Hepatocyte (in vitro differentiated cells): ENCODE measurements at regions not wholly inside any gene's neighbourhood (a gene's known extent, or its start where the extent isn't known, plus 50 kb on each side); places are given as distances from the start of the nearest gene placed in this dataset.

Source experiments
- DNase-seq: peaks from one replicate; pipeline ENCODE4 v3.0.0-alpha.2; 2016; ENCODE audit warnings: low spot score
- H2AFZ ChIP-seq: fragments of 200-600 bp; sonication (generic); 2 replicates; pipeline ENCODE4 v1.6.0; 2016; ENCODE audit warnings: antibody characterized with exemption, mild to moderate bottlenecking
- H3K27ac ChIP-seq: fragments of 200-600 bp; sonication (generic); 2 replicates; pipeline ENCODE4 v1.5.1; 2016; ENCODE audit warnings: mild to moderate bottlenecking
- H3K27me3 ChIP-seq: fragments of 200-600 bp; sonication (generic); 2 replicates; pipeline ENCODE4 v1.6.1; 2016
- H3K36me3 ChIP-seq: fragments of 200-600 bp; sonication (generic); replicated peaks from 2 replicates; pipeline ENCODE4 v1.5.1; 2016; ENCODE audit warnings: low read depth; ENCODE audit not compliant: insufficient read depth
- H3K4me1 ChIP-seq: fragments of 200-600 bp; sonication (generic); 2 replicates; pipeline ENCODE4 v1.5.1; 2016; ENCODE audit warnings: mild to moderate bottlenecking, moderate library complexity; ENCODE audit not compliant: insufficient read depth
- H3K4me2 ChIP-seq: fragments of 200-600 bp; sonication (generic); 2 replicates; pipeline ENCODE4 v1.6.0; 2016
- H3K4me3 ChIP-seq: fragments of 200-600 bp; sonication (generic); 2 replicates; pipeline ENCODE4 v1.5.1; 2016; ENCODE audit warnings: mild to moderate bottlenecking
- H3K79me2 ChIP-seq: fragments of 200-600 bp; sonication (generic); 2 replicates; pipeline ENCODE4 v1.6.0; 2017; ENCODE audit warnings: mild to moderate bottlenecking
- H3K9me2 ChIP-seq: fragments of 200-600 bp; sonication (generic); replicated peaks from 2 replicates; pipeline ENCODE4 v1.6.0; 2017; ENCODE audit warnings: mild to moderate bottlenecking; ENCODE audit not compliant: insufficient read depth
- H3K9me3 ChIP-seq: fragments of 200-600 bp; sonication (generic); 2 replicates; pipeline ENCODE4 v1.5.1; 2016; ENCODE audit warnings: low read depth, mild to moderate bottlenecking
- H4K20me1 ChIP-seq: fragments of 200-600 bp; sonication (generic); 2 replicates; pipeline ENCODE4 v1.6.0; 2016; ENCODE audit warnings: mild to moderate bottlenecking; ENCODE audit not compliant: insufficient read depth, poor library complexity, severe bottlenecking
- EZH2 ChIP-seq: fragments of 200-600 bp; sonication (generic); IDR thresholded peaks from 2 replicates; pipeline ENCODE4 v1.6.1; 2016; ENCODE audit warnings: antibody characterized with exemption, mild to moderate bottlenecking, borderline replicate concordance
- EZH2phosphoT487 ChIP-seq: fragments of 200-600 bp; sonication (generic); IDR thresholded peaks from one replicate; pipeline ENCODE4 v1.6.1; 2018; ENCODE audit warnings: antibody characterized with exemption, mild to moderate bottlenecking, low read depth, moderate library complexity; ENCODE audit not compliant: unreplicated experiment, severe bottlenecking
- WGBS: methylation state at CpG from one replicate; pipeline ENCODE4 v1.1.6; 2016; ENCODE audit warnings: low lambda C conversion rate; ENCODE audit errors: missing lambda C conversion rate; 5-methylcytosine and 5-hydroxymethylcytosine counted together
- TF ChIP-seq, protein P1 (sequence below): fragments of 200-600 bp; sonication (generic); IDR thresholded peaks from 2 replicates; pipeline ENCODE4 v1.5.1; 2016; ENCODE audit warnings: antibody characterized with exemption, mild to moderate bottlenecking; ENCODE audit not compliant: poor library complexity

DNA sequence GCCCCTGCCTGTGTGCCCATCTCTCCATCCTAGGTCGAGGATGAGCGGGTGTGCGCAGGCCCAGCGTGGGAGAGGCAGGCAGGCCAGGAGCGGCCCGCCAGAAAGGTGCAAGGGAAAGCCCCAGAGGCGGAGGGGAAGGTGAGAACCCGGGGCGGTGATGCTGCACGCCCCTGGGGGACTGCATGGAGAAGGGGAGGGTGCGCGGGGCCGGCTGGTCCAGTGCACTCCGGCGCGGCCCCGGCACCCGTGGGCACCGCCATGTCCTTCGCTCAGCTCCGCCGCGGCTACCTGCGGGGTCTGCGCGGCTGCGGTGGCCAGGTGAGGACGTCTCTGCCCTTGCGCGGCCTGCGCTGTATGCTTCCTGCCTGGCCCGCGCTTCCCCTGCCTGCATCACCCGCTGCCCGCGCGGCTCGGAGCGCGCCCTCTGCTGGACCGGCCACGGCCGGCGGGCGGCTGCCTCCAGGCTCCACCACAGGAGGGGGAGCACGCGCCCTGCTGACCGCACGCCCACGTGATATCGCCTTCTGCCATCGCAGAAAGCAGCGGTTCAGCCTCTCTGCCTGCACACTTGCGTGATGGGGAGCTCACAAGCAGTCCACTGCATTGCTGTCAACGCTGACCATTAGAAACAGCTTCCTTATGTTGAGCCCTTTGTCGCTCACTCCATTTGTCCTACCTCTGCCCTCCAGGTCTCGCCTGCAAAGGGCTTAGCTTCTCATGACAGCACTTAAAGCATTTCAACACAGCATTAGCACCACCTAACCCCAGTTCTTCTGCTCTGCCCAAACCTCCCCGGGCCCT is 73.9 kb downstream of the CXCL12 start:
- no peaks in the 10 kb centered on the region for H3K9me3 ChIP-seq
- H3K9me2 ChIP-seq = no peaks in the 10 kb centered on the region
- H3K79me2 ChIP-seq = no peaks in the 10 kb centered on the region
- no peaks in the 10 kb centered on the region for H4K20me1 ChIP-seq
- H3K27ac ChIP-seq = no peak overlapping the region
- DNase-seq = peak; percentile 93
- H3K4me3 ChIP-seq = no peak overlapping the region
- TF ChIP-seq, protein P1, sequence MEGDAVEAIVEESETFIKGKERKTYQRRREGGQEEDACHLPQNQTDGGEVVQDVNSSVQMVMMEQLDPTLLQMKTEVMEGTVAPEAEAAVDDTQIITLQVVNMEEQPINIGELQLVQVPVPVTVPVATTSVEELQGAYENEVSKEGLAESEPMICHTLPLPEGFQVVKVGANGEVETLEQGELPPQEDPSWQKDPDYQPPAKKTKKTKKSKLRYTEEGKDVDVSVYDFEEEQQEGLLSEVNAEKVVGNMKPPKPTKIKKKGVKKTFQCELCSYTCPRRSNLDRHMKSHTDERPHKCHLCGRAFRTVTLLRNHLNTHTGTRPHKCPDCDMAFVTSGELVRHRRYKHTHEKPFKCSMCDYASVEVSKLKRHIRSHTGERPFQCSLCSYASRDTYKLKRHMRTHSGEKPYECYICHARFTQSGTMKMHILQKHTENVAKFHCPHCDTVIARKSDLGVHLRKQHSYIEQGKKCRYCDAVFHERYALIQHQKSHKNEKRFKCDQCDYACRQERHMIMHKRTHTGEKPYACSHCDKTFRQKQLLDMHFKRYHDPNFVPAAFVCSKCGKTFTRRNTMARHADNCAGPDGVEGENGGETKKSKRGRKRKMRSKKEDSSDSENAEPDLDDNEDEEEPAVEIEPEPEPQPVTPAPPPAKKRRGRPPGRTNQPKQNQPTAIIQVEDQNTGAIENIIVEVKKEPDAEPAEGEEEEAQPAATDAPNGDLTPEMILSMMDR = peak; percentile 95
- no peak for TF ChIP-seq EZH2phosphoT487
- H3K4me1 ChIP-seq = peaks cover 9% of the 10 kb centered on the region
- 13% methylated on average over 42 of the region's 58 CpGs for WGBS
- H2AFZ ChIP-seq = peak overlapping the region; percentile 89
- no peaks in the 10 kb centered on the region for H3K27me3 ChIP-seq
- H3K4me2 ChIP-seq = peak overlapping the region; percentile 92
- no peaks in the 10 kb centered on the region for H3K36me3 ChIP-seq

DNA sequence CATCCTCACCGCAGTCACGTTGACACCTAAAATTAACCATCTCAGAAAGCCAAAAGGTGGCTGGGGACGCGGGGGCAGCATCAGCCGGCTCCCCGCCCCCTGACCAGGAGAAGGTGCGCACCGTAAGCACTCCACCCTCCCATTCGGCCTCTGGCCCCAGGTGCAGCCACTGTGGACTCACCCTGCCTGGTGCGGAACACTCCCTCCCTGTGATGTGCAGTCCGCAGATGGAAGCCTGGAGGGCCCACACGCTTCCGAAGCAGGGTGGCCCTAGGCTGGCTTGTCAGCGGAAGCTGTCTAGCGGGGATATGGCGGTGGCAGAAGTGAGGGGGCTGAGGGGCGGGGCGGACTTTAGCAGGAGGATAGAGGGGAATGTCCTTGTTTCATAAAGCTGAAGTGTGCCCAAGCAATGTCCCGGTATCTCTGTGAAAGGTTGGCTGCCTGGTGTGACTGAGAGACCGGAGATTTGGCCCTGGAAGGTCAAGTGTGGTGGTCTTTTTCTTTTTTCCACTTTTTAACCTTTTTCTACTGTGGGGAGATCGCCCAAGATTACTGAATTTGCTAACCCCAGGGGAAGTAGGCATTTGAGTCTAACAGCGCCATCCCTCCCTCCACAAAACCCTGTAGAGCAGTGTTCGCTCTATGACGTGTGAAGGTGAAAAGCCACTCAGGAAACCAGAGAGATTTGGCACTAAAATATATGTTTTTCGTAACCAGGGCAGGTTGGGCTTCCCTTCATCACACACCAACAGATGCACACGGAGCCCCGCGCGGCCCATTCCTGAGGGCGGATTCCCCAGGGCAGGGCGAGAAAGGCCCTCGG is 74.7 kb downstream of the CXCL12 start:
- Histone ChIP-seq H3K36me3 (no peaks in the 10 kb centered on the region), H4K20me1 (no peaks in the 10 kb centered on the region), H3K27me3 (no peaks in the 10 kb centered on the region), H3K79me2 (no peaks in the 10 kb centered on the region), H3K27ac (peak overlapping the region; percentile 34), H2AFZ (peak overlapping the region; percentile 89), H3K9me3 (no peaks in the 10 kb centered on the region), H3K4me1 (peaks cover 9% of the 10 kb centered on the region), H3K4me3 (no peak overlapping the region), H3K9me2 (no peaks in the 10 kb centered on the region), H3K4me2 (peak overlapping the region; percentile 92)
- TF ChIP-seq, protein P1 = no peak
- no peak for TF ChIP-seq EZH2phosphoT487
- TF ChIP-seq EZH2 = no peak
- no peak for DNase-seq
- 94% methylated on average over 32 of the region's 32 CpGs for WGBS

- Histone ChIP-seq H3K4me2 (no peak overlapping the region), H3K27me3 (no peaks in the 10 kb centered on the region), H3K27ac (peak overlapping the region; percentile 34), H3K4me1 (peaks cover 9% of the 10 kb centered on the region), H3K9me3 (no peaks in the 10 kb centered on the region), H3K36me3 (no peaks in the 10 kb centered on the region), H3K79me2 (no peaks in the 10 kb centered on the region), H2AFZ (no peak overlapping the region), H4K20me1 (no peaks in the 10 kb centered on the region), H3K9me2 (no peaks in the 10 kb centered on the region), H3K4me3 (no peak overlapping the region)
- TF ChIP-seq EZH2 = no peak
- TF ChIP-seq, protein P1 = no peak
- TF ChIP-seq EZH2phosphoT487 = no peak
- DNase-seq = no peak
- WGBS = 59% methylated on average over 4 of the region's 4 CpGs
These were observed 75.5 kb downstream of the CXCL12 start for GRCh38 chr10:44309361-44309760.
